ENCODE measurements at regions not wholly inside any gene's neighbourhood (a gene's known extent, or its start where the extent isn't known, plus 50 kb on each side); places are given as distances from the start of the nearest gene placed in this dataset.

- TF ChIP-seq ELF4 (IDR thresholded peaks at IDR 0.05) (no peak), ARNT (IDR thresholded peaks at IDR 0.05) (no peak), SP1 (IDR thresholded peaks at IDR 0.05) (no peak)
These were observed 321.9 kb downstream of the HS3ST1 start for GRCh38 chr4:11106759-11107158.

Measured in HEK293T (cell line).